Glomerular visceral epithelial cell (primary cell): ENCODE measurements at regions not wholly inside any gene's neighbourhood (a gene's known extent, or its start where the extent isn't known, plus 50 kb on each side); places are given as distances from the start of the nearest gene placed in this dataset.

Experiments
- DNase-seq: peaks from one replicate; pipeline ENCODE4 v3.0.0-alpha.2; 2016; ENCODE audit errors: extremely low spot score

DNA sequence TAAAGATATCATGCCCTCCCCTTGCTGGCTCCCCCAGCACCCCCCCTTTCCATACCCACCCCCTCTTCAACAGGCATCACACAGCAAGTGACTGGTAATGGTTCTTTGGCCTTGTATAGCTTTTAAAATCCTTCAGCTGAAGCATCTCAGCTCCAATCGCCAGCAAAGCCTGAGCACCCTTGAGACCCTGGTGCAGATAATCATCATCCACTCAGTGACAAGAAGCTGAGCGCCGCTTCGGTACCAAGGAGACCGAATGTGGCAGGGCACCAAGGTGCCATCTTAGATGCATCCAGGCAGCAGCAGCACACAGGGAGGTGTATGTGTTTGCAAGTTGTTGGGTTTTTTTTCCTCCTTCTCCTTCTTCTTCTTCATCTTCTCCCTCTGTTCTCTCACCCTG, 232.7 kb downstream of the BCL11A start:
- no peak for DNase-seq

DNA sequence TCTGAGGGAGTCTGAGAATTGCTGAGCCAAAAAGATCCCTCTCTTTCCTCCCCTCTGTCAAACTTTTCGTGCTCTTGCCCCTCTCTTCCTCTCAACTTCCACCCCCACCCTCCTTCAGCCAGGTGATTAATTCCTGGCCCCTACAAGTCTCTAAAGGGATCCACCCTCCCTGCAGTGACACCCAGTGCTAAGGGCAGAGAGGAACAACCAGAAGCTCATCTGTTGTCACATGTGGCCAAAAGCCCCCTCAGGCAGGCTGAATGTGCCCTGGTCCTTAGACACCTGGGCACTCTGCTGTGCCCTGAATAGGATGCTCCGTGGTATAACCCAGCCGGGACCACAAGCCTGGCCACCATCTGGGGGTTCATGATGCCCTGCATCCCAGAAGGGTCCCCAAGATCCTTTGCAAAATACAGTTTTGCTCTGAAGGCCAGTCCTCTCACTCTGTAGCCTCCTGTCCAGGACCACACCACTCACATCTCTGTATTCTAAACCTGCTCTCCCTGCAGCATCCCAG, 234.4 kb downstream of the BCL11A start:
- DNase-seq = no peak

DNA sequence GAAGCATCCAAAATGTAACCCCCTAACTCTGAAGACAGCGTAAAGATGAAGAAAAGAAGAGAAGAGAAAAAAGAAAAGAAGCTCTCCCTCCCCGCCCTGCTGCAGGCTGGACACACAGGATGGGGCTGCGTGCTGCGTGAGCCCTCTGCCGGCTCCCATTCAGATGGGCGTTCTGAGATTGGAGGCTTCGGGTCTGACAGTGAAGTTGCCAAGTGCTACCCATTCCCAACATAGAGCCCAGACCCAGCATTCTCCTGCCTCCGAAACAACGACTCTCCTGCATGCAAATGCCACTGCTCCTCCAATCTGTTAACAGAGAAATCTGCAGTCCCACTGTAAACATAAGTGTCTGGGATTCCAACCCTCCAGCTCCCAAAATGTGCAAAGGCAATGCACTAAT, 234.9 kb downstream of the BCL11A start:
- DNase-seq = no peak

DNA sequence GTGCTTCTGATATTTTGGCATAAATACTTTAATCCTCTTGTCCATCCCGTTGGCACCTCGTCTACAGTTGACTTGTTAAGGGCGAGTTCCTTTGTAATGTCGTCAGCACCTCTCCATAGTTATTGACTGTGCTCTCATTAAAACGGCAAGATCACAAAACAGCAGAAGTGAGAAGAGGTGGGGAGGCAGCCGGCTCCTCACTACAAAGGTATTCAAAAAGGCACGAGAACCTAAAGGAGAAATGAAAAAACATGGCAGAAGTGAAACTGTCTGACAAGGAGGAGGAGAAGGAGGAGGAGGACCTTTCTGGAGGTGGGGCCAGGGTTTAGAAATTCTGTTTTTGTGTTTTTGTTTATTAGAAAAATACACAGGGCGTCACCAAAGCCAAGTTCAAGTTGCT, 235.6 kb downstream of the BCL11A start:
- no peak for DNase-seq

DNA sequence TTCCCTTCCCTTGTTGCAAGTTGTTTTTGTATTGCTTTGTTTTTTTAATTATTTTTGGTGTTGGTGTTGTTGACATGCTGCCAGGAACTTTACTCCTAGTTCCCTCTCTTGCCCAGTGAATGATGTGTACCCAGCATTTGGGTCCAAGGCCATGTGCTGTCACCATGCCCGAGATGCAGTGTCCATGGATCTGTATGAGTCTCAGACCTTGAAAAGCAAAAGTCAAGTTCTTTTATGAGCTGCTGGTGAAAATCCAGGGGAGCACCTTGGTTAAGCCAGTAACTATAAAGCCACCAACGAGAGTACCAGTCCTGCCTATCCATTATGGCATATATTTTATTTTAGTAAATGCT, 236.4 kb downstream of the BCL11A start:
- DNase-seq = no peak

DNA sequence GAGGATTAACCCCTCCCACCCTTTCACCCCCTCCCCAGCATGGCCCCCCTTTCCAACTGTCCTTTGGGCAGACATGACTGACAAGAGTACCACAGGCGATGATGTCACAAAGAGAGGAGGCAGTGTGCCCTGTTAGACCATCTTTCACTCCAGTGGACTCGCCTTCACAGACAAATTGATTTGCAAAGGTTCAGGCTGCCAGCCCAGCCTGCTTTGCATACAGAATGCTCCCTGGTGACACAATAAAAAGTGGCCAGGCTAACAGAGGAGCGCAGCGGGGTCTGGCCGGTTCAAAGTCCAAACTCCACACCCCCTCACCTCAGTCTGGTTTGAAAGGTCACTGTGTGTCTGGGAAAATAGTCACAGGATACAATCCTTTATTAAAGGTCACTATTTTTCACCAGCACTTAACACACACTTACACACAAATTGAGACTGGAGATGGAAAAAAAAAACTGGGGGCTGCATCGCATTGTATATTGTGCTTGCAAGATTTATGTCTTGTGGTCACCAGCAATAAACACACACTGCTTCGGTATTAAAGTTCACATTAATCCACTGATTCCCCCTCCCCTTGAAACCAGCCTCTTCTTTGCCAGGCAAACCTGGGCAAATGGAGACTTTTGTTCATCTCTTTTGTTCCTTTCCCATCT, 236.9 kb downstream of the BCL11A start:
- DNase-seq = no peak

DNA sequence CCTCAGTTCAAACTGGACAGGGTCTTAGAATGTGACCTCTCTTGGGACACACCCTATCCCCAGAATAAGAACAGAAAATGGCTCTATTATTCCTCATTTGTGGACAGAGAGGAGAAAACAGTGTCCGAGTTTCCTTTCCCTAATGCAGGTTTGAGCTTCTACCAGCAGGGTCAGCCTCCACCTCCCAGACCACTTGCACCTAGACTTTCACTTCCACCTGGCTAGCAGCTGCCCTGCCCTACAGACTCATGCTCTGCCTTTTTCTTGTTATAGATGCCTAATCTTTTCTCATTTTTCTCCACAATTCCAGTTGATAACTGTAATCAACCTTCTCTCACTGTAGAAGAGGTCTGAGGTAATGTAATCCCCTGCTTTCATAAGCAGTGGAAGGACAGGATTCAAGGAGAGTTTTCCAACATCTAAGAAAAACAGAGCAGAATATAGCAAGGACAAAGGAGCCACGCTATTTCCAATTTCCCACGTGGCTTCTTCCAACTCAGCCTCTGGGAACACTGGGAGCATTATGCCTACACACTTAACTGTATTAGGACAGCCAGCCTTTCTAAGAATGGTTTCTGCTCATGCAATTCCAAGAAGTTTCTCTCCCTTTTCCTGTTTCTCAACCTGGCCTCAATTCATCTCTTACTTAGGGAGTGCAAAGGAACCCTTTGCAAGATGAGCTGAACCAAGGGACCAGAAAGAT, 239.8 kb downstream of the BCL11A start:
- no peak for DNase-seq

DNA sequence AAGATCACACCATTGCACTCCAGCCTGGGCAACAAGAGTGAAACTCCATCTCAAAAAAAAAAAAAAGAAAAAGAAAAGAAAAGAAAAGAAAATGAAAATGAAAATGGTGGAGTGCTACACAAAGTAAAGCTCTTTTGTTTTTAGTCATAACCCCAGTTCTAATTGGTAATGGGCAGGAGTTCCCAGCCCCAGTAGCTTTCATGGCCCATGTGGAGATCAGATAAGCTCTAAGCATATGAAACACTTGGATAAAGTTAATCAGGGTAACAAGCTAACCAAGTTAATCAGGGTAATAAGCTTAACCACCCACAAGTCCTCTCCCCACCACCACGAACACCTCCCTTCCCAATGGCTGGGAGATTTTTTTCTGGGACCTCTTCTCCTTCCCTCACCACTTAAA, 240.8 kb downstream of the BCL11A start:
- no peak for DNase-seq

DNA sequence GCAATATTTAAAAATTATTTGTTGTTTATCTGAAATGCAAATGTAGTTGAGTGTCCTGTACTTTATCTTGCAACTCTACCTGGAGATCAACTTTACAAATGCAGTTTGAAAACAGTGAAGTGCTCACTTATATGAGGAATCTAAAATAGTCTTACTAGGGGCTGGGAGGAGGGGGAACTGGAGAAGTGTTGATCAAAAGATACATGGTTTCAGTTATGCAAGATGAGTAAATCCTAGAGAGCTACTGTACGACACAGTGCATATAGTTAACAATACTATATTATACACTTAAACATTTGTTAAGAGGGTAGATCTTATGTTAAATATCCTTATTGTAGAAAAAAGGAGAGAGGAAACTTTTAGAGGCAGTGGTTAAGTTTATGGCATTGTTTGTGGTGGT, 241.9 kb downstream of the BCL11A start:
- no peak for DNase-seq

DNA sequence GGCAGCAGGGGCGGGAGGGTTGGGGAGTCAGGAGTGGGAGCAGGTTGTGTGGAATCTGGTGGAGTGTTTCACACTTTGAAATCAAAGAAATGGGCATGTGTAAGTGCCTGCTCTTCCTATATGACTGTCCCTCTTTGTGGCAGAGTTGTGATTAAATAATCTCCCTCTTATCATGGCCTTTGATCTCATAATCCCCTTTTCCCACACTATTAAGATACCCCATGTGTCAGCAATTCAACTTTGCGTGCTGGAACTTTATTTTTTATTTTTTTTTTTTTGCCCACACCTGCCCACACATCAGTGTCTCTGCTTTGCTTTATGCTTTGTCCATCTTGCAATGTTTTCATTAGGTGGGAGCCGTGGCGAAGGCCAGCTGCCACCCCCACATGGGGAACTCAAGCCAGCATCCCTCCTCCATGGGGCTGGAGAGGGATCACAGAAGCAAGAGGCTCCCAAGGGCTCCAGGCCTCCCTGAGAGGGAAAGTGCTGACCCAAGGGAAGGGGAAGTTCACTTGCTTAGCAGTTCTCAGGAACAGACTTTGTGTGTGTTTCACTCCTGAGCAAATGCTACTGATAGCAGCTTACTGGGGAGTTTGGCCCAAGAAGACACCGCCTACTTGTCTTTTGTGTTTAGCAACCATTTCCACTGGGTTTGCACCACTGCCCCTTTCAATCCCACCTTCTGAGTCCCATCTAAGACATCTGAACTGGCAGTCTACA, 243.4 kb downstream of the BCL11A start:
- no peak for DNase-seq

DNA sequence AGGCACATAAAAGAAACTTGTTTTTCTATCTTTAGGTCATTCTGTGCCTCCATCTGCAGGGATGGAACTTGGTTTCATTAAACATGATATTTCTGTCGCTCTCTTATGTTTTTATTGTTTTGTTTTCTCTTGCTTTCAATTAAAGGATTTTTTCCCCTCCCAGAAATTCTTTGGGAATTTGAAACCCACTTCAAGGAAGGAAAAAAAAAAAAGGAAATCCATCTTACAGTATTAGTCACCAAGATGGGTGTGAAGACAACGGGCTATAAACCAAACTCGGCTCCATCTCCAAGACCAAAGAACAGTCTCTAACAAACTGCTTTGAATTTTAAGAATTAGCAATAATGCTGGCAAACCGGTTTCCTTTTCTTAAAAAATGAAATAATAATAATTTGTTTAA, 244.1 kb downstream of the BCL11A start:
- DNase-seq = no peak

DNA sequence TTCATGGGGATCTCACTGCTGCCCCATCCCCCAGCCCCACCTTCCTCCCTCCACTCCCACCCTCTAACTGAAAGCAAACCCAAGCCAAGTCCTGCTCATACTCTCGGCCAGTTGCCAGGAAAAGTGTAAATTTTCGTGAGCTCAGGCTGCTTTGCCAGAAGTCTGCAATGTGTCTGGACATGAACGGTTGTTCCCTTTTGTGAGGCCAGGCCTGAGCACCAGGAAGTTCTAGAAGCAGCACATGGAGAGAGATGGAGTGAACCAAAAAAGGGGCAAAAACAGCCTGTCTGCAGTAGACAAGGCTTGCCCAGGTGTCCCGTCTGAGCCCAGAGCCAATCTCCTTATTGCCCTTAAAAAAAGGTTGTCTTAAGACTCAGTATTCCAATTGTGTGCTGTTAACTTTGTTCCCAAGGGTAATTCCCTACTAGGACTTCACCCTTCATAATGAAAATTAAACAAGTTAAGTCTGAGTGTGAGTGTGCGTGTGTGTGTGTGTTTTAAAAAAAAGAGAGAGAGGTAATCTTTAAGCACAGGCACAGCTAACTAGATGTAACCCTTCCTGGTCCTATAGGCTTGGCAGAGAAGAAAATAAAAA, 247.1 kb downstream of the BCL11A start:
- DNase-seq = no peak

DNA sequence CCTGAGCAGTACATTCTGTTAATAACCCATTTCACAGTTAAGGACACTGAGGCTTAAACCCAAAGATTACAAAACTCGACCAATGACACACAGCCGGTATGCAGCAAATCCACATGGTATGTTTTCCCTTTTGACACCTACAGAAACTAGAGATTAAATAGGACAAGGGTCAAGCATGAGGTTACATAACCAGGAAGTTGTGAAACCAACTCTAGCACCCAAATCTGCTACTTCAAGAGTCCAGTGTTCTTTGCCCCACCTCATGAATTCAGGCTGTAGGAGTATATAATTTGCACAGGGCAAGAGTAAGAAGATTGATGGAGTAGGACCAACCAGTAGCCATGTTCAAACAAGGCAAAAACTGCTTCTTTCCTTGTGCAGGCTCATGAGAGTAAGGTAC, 249.8 kb downstream of the BCL11A start:
- DNase-seq = no peak

DNA sequence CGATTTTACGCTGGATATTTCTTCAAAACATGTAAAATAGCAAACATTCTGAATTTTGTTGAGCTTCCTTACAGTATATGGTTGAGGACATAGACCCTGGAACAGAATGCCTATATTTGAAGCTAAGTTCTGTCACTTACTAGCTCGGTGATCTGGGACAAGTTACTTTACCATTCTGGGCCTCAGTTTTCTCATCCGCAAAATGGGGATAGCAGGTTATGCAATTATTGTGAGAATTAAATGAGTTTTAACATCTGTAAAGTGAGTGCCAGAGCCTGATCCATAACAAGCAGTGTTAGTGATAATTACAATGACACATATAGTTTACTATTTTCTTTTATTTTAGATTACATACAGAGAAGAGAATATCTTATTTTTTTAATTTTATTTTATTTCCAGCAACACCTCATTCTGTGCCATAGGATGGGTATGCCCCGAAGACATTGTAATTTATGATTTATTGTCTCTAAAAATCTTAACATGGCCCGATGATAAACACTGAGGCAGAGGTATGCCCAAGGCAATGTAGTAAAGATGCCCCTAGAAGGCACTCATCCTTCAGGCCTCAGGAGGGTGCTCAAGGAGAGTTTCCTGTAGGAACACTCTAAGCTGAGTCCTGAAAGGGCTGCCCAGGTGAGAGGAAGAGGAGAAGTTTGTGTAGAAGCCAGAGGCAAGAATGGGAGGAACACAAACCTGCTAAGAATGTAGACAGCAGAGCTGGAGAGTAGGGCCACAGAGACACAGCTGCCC, 250.9 kb downstream of the BCL11A start:
- no peak for DNase-seq

DNA sequence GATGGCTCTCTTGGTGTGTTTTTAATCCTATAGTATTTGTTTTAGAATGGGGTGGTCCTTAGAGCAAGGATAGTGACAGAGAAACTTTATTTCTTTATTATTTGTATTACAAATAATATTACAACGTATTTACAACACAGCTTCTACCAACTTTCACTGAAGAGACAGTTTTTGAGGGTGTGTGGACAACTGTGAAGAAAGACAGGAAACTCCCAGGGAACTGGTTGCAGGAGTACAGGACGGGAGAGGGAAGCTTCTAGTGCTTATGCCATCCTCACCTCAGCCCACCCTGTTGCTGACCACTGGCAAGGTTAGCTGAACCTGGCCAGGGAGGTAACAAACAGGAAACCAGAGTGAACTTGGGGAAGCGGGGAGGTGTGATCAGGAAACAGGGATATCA, 251.7 kb downstream of the BCL11A start:
- DNase-seq = no peak

DNA sequence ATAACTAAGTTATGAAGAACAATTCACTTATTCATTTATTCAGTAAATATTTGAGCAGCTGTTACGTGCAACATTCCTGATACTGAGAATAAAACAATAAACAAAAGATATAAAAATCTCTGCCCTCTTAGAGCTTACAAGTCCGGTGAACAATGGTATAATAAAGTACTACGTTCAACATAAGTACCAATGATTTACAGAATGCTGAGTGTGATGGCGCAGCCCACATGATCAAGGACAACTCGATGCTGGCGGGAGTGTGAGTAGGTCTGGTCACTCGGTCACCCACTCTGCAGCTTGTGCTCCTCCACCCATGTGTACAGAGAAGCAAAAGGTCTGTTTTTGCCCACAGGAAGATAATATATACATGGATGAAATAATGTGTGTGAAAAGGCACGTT, 254.3 kb downstream of the BCL11A start:
- no peak for DNase-seq

DNA sequence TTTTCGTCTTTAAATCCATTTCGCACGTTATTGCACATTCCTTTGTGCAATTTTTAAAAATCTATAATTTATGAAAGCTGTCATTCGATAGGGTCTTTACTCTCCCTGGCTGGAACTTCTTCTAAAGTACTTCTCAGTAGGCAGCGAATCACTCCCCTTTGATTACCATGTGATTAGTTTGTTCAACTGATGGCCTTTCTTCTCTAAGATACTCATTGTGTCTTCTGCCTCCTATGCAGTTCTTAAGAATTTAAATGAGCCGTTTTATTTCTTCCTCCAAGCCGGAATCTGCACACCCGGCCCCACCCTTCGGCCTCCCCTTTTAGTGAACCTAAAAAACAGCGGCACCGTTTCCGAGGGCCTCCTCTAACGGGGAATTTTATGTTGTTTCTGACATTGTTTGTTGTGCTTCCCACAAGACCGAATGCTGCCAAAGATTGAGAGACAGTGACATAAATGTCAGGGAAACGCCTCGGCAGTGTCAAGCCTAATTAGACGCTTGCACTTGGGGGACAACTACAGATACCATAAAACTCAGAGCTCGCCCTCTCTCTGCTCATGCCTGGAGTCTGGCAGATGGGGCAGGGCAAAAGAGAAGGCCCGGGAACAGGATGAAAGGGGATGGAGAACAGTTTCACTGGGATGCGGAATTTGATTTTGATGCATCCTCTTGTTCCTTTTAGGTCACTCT, 255.3 kb downstream of the BCL11A start:
- DNase-seq = no peak

DNA sequence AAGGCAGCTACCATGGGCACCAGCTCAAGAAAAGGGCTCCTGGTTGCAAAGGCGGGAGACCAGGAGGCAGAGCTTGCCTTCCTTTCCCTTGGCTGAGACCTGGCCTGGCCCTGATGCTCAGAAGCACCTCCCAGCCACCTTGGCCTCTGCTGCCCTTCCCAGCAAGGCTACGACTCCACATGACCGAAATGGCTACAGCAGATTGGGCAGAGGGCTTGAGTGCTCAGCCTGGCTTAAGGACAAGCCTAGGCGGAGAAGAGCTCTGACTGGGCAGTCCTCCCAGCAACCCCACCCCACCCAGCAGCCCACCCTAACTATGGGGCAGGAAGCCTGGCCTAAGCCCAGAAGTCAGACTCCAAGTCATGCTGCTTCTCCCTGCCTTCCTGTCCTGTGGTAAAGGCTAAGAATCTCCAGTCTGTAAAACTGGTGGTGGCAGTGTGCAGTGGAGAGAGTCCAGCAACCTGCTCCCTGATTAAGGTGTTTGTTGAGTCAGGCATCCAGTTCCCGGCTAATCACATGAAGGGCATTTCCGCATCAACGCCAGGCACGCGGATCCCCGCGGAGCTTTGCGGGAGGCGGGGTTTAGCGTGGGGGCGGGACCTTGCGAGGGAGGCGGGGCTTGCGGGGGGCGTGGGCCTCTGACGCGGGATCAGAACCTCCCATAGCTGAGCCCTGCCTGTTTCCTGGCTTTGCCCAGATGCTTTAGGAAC, 256.0 kb downstream of the BCL11A start:
- DNase-seq = no peak

DNA sequence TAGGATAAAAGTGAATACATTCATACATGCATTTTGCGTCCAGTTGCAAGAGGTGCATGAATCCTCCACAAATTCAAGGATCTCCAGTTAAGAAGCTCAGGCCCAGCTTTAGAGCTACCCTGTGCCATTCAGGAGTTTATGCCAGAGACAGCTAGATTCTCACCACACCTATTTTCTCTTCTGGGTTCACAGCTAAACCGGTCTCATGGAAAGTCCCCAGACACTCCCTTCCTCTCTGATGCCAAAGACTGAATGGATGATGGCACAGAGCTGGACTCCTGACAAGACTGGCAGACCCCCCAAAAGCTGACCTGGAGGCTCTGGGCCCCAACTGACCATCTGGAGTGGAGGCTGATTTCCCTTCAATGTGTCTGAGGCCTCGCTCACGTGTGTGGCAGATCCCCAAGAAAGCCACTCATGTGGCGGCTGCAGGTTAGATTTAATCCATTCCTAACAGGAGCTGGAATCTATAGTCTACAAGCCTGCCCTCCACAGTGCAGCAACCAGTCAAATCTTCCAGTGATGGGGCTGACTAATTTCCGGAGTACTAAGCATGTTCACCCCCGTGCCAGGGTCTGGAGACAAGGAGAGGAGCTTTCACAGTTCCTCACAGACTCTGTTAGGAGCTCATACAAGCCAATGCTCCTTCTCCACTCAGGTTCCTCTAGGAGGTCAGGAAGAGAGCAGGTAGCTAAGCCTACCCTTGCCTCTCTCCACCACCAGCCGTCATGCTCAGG, 257.1 kb downstream of the BCL11A start:
- DNase-seq = no peak

DNA sequence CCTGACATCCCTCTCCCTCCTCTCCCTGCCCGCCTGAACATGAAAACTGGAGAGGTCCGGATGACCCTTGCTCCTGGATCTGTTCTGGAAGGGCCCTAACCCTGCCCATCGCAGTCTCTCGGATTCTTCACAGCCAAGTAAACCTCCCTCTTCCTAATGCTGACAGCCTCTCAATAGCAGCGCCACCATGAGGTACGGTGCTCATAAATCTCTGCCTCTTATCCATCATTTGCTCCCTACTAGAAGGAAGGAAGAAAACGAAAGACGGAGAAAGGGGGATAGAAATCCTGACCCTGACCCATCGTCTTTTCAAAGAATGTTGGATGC, 257.9 kb downstream of the BCL11A start:
- DNase-seq = no peak
